NCI-H526 treated with DMSO at 0.1 percent for 48 hours (cell line): ENCODE measurements at regions not wholly inside any gene's neighbourhood (a gene's known extent, or its start where the extent isn't known, plus 50 kb on each side); places are given as distances from the start of the nearest gene placed in this dataset.

Source experiments
- DNase-seq: peaks from one replicate; lab custom pipeline; 2025; lab: John Stamatoyannopoulos, UW

DNA sequence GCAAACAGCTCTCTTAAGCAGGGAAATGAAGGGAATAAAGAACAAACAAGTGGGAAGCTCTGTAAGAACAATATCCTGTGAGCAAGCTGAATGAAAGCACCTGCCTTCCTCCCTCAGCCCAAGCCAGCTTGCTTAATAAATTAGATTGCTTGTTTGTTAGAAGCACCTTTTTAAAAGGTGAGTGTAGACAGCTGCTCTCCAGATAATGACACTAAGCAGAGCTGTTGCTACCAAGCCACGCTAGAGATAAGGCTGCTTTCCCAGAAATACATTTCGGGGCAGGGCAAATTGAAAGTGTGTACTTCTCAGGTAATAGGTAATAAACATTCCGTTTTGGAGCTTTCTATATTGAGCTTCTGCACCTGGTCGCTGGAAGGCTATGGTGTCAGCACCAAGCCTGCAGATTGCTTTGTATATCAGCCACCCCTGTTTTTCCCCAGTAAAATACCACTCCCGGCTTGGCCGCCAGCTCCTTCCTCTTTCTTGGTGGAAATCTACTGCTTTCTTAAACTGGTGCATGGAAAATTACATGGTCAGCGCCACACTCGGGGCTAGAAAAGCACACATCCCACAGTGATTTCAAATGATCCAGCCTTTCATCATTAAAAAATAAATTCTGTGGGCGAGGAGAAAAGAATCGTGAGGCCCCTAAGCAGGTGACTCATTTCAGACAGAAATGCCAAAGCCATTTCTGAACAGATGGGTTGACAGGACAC is 151.3 kb downstream of the ETS2 start:
- DNase-seq: peak; percentile 62

DNA sequence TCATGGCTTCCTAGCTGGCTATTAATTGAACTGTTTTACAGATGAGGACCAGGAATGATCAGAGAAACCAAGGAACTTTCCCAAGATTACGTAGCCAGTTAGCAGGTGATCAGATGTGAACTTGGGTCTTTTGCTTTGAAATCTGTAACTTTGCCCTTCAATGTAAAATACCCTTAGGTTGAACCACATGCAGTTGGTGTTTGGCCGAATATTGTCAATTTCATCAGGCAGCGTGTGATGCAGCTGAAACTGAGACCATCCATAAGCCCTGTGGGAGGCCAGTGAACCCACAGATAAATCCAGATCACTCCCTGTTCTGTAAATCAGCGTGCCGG is 150.8 kb downstream of the ETS2 start:
- DNase-seq: no peak

DNA sequence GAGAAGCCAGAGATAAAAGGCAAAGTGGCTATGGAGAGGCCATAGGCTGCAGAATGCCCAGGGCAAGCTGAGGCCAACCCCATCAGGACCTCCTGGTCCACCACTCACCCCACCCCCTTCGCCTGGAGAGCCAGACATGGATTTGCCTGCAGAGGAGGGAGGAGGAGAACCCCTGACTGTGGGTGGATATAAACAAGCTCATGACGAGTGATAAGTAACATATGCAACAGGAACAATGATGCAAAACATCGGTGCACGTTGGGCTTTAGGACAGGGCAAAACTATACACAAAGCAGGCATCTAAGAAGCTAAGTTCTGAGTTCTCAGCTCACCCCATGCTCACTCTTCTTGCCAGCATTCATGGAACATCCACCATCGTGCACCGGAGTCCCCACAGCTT is 150.3 kb downstream of the ETS2 start:
- no peak for DNase-seq

GRCh38 chr21:38955495-38955894 is 149.8 kb downstream of the ETS2 start:
- DNase-seq: no peak

DNA sequence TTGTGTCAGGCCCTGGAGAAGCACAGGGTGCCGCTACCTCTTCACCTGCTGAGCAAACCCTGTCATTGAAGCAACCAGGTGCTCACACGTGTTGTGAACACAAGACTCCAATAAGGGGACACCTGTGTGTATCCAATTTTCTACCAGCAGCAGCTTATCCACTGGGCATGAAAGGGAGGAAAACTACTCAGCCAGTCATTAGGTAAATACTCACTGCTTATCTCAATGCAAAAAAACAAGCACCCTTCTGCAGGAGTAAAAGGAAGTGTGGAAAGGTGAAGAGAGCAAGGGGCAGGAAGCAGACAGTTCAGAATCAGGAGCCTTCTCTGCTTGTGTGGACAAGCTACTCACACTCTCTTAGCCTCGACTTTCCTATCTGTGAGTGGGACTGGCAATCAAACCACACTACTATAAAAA is 148.9 kb downstream of the ETS2 start:
- DNase-seq: no peak

DNA sequence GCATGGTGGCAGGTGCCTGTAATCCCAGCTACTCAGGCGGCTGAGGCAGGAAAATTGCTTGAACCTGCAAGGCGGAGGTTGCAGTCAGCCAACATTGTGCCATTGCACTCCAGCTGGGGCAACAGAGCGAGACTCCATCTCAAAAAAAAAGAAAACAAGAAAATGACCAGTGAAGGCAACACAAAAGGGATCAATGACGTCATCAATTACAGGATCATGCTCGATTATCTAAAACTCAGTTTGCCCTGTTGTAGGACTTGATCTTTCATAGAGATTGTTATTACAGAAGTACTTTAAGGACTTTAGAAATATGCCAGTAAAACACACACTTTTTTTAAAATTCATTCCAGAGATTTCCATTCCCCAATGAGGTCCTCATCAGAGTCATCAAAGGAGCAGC is 147.8 kb downstream of the ETS2 start:
- no peak for DNase-seq

- DNase-seq: no peak
Observed at GRCh38 chr21:38952890-38953289, 147.2 kb downstream of the ETS2 start.

- no peak for DNase-seq
Observed at GRCh38 chr21:38951095-38951730, 145.5 kb downstream of the ETS2 start.

DNA sequence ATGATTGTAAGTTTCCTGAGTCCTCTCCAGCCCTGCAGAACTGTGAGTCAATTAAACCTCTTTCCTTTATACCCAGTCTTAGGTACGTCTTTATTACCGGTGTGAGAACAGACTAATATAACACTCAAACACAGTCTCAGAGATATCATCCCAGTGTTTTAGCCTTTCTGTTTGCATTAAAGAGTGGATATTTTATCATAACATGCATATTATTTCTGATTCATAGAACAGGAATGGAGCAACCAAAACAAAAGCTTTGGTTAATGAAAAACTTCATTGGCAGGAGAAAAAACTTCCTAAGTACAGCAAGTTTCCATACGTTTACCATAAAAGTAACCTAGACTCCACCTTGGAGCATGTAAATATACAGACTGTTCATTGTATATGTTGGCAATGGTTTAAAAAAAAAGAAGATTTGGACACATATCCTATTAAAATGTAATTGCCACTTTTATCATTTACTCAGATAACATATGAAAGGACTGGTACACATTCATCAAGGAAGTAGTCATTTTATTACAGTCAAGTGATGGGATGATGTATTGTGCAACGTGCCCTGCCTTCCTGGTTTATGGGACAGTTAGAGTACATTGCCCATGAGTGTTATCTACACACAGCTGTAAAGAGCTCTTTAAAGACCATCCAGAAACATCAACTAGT is 144.8 kb downstream of the ETS2 start:
- no peak for DNase-seq

DNA sequence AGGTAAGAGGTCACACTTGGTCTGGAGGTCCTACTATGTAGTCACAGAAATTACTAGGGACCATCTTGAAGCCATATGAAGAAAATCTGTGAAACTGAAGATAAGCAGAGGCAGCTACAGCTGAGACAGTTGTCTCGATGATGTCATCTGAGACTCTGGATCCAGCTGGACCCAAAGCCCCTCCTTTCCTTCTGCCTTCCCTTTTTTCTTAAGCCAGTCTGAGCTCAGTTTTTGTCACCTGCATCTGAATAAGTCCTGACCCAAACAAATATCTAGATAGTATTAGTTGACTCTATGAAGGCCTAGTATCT is 143.3 kb downstream of the ETS2 start:
- no peak for DNase-seq

DNA sequence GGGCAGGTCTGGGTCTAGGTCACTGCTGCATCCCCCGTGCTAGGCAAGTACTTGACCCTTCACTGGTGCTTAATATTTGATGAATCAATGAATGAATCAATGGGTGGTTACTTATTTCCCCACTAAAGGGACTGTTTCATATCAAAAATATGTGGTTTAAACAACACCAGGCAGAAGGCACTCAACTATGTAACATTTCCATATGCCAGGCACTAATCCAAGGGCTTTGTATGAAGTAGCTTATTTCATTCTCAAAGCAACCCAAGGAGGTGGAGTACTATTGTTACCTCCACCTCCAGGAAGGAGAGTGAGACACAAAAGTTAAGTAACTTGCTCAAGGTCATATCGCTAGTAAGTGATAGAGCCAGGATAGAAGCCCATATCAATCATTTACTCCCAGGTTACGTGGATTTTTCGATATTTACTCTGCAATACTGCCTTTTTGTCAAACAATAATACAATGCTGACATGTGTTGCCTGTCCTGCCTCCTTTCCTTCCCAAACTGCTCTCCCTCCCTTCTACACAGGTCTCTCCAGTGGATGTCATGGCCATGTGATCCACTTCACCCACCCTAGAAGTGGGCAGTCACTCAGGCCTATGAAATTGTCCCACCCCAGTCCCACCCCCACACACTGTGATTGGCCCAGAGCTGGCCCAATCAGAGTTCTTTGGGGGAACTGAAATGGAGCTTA is 142.8 kb downstream of the ETS2 start:
- no peak for DNase-seq

DNA sequence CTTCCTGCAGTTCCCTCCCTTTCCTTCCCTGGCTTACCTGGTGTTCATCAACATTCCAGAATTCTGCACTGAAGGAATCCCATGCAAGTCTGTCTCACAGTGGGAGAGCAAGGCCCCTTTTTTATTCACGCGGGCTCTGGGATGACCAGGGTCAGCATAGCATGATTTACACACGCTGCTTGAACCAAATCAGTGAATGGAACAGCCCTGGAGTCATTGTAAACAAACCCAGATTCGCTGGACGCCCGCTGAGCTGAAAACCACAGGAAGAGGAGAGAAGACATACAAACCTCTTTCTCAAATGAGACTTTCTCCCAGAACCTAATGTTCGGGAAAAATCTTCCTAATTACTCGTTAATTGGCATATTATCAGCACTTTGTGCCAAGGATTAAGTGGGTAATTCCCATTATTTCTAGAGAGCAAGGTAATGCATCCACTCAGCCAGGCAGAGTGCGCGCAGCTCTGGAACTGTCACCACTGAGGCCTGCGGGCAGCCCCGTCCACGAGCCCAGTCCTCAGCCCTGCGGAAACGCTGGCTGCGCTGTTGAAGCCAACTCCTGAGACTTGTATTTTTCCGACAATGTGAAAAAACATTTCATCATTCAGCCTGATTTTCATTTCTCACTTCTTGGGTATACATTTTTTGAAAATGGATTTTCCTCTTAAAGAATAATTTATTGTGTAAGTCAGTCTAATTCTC is 140.0 kb downstream of the ETS2 start:
- no peak for DNase-seq

- DNase-seq: no peak
Observed at GRCh38 chr21:38944903-38945302, 139.2 kb downstream of the ETS2 start.

- DNase-seq: no peak
Observed at GRCh38 chr21:38944402-38944801, 138.7 kb downstream of the ETS2 start.

DNA sequence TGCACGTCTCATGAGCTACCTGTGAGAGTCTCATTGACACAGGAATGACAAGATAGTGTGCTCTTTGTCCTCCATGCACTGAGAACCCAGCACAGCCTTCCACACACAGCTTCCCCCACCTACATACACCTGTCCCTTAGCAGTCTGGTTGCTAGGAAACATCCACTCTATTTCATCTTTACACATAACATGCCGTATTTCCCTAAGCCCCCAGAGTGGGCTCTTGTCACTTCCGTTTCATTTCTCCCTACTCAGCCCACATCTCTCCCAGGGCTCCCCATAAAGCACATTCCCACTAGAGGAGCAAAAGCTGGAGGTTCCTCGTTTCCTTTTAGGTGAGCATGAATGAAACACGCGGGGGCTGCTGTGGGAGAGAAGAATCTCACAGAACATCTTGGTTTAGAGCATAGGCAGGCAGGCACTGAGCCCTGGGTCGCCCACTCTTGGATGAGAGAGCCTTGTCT is 137.1 kb downstream of the ETS2 start:
- DNase-seq: no peak

DNA sequence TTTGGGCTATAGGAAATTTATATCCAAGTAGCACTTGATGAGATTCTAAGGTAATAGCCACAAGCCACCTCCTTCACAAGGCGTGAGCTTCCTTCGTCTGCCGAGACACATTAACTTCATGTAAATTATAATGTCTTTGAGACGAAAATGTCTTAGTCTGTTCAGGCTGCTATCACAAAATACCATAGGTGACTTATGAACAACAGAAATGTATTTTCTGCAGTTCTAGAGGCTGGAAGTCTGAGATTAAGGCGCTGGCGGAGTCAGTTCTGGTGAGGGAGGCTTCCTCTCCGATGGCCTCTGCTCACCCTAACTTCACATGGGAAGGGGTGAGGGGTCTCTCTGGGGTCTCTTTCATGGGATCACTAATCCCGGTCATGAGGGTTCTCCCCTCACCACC is 133.0 kb downstream of the ETS2 start:
- no peak for DNase-seq

GRCh38 chr21:38938343-38938742 is 132.6 kb downstream of the ETS2 start:
- no peak for DNase-seq

DNA sequence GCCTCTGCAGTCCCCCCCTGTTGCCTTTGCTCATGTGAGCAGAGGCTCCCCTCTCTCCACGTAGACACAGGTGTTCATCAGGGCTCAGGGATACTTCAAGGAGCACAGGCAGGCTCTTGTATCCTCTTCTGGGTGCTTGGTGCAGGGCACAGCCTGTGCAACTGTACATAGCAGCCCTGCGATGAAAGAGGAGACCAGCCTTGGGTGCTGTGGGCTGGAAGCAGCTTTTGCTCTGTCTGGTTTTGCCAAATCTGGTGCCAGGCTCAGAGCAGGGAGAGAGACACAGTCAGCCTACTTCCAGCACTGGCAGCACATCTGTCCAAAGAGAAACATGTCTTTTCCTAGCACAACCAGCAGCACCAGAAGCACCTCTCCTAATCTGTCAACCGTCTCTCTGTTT is 132.1 kb downstream of the ETS2 start:
- no peak for DNase-seq

- DNase-seq: no peak
Observed at GRCh38 chr21:38937286-38937790, 131.6 kb downstream of the ETS2 start.

GRCh38 chr21:38936240-38936639 is 130.5 kb downstream of the ETS2 start:
- no peak for DNase-seq

DNA sequence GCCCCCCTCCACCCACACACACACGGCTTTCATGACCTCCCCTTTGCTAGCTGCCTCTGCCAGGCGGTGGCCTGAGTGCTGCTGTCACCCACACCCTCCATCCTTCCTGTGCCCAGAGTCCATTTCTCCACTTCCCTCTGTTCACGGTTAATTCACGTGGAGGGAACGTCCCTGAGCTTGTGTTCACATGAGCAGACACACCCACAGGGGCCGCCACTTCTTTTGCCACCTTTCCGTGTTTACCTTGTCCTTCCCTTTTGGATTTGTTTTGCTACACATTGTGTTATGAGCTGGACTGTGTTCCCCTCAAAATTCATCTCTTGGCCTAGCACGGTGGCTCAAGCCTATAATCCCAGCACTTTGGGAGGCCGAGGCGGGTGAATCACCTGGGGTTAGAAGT is 128.0 kb downstream of the ETS2 start:
- no peak for DNase-seq

- DNase-seq: no peak
Observed at GRCh38 chr21:38931291-38931690, 125.6 kb downstream of the ETS2 start.
